Progenitor cell of endocrine pancreas (in vitro differentiated cells): ENCODE measurements at regions not wholly inside any gene's neighbourhood (a gene's known extent, or its start where the extent isn't known, plus 50 kb on each side); places are given as distances from the start of the nearest gene placed in this dataset.

Source experiments
- DNase-seq: peaks from one replicate; pipeline ENCODE4 v3.0.0; 2021; ENCODE audit warnings: low spot score; ENCODE audit not compliant: unreplicated experiment
- H3K27ac Mint-ChIP-seq: 2 replicates; pipeline ENCODE4 v1.8.0; 2021; ENCODE audit warnings: mild to moderate bottlenecking, moderate library complexity, mixed read lengths
- H3K27me3 Mint-ChIP-seq: 2 replicates; pipeline ENCODE4 v1.8.0; 2021; ENCODE audit warnings: mixed read lengths
- H3K36me3 Mint-ChIP-seq: 2 replicates; pipeline ENCODE4 v1.8.0; 2022; ENCODE audit warnings: mixed read lengths; ENCODE audit not compliant: insufficient read depth
- H3K4me1 Mint-ChIP-seq: 2 replicates; pipeline ENCODE4 v1.8.0; 2021; ENCODE audit warnings: low read depth, mixed read lengths
- H3K4me3 Mint-ChIP-seq: 2 replicates; pipeline ENCODE4 v1.8.0; 2021; ENCODE audit warnings: low read depth, mild to moderate bottlenecking, moderate library complexity, mixed read lengths
- H3K9me3 Mint-ChIP-seq: 2 replicates; pipeline ENCODE4 v1.8.0; 2021; ENCODE audit warnings: low read depth, mixed read lengths
- TF ChIP-seq, protein P1 (sequence below): fragments of 200-600 bp; sonication (generic); IDR thresholded peaks from one replicate; pipeline ENCODE4 v1.5.0; 2021; ENCODE audit warnings: antibody characterized with exemption, mild to moderate bottlenecking; ENCODE audit not compliant: unreplicated experiment

DNA sequence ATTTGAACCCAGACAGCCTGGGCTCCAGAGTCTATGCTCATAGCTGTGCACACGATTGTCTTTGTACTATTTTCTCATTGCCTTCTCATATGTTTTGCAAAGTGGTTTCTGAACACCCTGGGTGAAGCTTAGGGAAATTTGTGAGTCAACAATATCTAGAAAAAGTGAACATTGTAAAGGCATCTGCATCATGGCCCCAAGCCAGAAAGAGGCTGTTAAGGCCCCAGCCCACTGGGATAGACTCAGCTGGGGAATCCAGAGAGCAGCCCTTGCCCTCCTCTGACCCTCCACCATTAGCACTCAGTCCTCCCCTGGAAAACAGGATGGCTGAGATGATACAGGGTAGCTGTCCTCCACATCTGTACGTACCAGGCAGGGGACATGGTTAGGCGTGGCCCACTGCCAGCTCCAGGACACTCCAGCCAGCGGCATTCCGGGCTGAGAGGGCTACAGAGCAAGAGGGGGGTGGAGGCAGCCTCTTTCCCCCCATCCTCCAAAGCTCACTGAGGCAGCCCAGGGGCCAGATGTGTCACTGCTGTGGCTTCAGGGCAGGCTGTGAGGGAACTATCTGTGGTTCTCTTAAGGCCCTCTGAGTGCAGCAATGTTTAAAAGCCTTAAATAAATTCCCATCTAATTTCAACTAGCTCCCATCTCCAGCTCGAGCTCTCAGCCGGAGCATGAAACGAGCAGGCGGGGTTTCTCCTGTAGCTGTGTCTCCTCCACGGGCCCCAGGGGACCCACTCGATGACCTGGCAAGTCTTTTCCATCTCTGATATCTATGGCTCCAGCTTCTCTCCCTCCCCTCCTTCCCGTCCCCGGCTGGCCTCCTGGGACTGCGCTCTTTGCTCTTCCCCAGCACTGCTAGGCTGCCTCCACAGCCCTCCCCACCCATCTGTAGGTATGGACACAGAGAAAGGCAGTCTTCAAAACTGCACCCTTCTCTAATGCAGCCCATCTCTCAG is 209.4 kb upstream of the LRFN2 start:
- Mint-ChIP-seq H3K4me1 (peaks cover 6% of the 10 kb centered on the region), H3K27ac (no peak overlapping the region), H3K27me3 (peaks cover 47% of the 10 kb centered on the region), H3K36me3 (no peaks in the 10 kb centered on the region), H3K4me3 (no peak overlapping the region), H3K9me3 (no peaks in the 10 kb centered on the region)
- TF ChIP-seq, protein P1, sequence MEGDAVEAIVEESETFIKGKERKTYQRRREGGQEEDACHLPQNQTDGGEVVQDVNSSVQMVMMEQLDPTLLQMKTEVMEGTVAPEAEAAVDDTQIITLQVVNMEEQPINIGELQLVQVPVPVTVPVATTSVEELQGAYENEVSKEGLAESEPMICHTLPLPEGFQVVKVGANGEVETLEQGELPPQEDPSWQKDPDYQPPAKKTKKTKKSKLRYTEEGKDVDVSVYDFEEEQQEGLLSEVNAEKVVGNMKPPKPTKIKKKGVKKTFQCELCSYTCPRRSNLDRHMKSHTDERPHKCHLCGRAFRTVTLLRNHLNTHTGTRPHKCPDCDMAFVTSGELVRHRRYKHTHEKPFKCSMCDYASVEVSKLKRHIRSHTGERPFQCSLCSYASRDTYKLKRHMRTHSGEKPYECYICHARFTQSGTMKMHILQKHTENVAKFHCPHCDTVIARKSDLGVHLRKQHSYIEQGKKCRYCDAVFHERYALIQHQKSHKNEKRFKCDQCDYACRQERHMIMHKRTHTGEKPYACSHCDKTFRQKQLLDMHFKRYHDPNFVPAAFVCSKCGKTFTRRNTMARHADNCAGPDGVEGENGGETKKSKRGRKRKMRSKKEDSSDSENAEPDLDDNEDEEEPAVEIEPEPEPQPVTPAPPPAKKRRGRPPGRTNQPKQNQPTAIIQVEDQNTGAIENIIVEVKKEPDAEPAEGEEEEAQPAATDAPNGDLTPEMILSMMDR = no peak
- no peak for DNase-seq

DNA sequence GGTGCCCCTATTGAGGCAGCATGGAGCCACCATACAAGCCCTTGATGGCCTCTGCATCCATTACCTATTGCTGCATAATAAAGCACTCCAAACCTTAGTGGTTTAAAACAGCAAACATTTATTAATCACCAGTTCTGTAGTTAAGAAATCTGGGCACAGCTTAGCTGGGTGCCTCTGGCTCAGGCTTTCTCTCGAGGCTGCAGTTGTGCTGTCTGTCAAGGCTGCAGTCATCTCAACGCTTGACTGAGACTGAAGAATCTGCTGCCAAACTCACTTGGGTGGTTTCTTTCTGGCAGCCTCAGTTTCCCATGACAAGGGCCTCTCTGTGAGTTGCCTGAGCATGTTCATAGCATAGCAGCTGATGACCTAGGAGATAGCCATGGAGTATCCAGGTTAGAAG is 207.4 kb upstream of the LRFN2 start:
- Mint-ChIP-seq H3K27ac (no peak overlapping the region), H3K9me3 (no peaks in the 10 kb centered on the region), H3K4me1 (peaks cover 4% of the 10 kb centered on the region), H3K36me3 (no peaks in the 10 kb centered on the region), H3K4me3 (no peak overlapping the region), H3K27me3 (peaks cover 40% of the 10 kb centered on the region)
- no peak for DNase-seq
- TF ChIP-seq, protein P1 = no peak

DNA sequence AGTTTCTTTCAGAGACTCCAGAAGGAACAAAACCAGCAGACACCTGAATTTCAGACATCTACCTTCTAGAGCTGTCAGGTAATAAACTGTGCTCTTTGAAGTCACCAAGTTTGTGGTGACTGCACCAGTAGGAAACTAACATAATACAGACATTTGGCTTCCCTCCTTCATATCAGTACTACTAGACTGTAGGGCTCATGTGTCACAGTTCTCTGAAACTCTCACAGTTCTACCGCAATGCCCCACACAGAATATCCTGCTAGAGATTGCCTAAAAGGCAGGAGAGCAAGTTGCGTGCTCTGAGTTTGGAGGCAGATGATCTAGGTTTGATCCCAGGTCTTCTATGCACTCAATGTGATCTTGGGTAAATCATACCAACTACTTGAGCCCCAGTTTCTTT is 205.0 kb upstream of the LRFN2 start:
- Mint-ChIP-seq H3K36me3 (no peaks in the 10 kb centered on the region), H3K27ac (no peak overlapping the region), H3K4me3 (no peak overlapping the region), H3K9me3 (no peaks in the 10 kb centered on the region), H3K4me1 (peaks cover 2% of the 10 kb centered on the region), H3K27me3 (peaks cover 33% of the 10 kb centered on the region)
- DNase-seq = no peak
- TF ChIP-seq, protein P1 = no peak

DNA sequence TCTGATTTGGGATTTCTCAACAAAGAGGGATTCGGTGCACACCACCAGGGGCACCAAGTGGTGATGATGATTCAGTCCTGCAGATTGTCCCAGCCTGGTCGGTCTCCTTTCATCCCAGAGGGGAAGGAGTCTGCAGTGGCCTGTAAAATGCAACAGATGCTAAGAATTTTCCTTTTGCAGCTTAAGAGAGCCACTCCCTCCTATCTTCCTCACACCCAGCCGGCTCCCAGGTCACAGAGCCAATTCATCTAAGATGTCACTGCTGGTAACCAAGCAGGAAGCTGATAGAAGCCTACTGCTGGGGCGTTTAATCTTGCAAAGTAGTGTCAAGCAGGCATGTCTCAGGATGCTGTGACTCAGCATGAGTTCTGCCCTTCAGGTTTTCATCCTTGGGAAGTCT is 203.8 kb upstream of the LRFN2 start:
- no peak overlapping the region for H3K4me3 Mint-ChIP-seq
- TF ChIP-seq, protein P1 = no peak

DNA sequence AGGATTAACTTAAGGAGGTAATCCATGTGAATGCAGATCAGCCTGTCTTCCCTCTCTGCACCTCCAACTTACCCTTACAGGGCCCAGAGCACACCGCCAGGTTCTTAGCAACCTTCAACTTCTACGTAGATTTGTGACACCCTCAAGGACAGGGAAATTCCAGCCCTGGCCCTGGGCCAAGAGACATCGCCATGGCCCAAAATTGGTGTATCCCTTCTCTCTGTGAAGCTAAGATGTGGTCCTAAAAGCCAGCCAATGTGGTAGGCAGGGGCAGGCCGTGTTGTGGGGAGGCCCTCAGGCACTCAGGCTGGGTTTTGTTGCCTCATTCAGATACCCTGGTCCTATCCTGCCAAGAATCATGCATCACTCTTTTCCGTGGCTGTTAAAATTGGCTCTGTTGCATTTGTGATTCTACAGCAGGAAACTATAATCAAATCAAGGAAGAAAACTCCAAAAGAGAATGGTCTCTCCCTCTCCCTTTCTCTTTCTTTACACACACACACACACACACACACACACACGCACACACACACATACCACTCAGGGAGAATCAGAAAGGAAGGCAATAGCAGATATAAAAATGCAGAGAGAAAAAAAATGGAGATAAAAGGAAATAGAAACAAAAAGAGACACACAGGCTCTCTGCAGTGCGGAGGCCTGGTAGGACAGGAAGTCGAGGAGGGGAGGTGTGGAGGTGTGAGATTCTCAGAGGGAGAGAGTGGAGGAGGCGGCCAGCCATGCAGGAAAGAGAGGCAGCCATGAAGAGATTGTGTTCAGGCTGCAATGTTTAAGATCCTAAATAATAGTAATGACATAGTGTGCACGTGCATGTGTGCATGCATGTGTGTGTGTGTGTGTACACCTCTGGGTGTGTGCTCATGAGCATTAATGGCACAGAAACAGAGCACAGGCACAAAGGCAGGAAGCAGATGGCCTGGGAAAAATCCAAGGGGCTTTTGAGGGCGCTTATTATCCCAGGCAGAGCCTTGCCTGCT is 201.8 kb upstream of the LRFN2 start:
- TF ChIP-seq, protein P1 = no peak
- no peaks in the 10 kb centered on the region for H3K9me3 Mint-ChIP-seq
- H3K4me3 Mint-ChIP-seq = no peak overlapping the region
- H3K27me3 Mint-ChIP-seq = peaks cover 34% of the 10 kb centered on the region
- H3K4me1 Mint-ChIP-seq = peaks cover 2% of the 10 kb centered on the region
- no peak overlapping the region for H3K27ac Mint-ChIP-seq
- H3K36me3 Mint-ChIP-seq = no peaks in the 10 kb centered on the region
- DNase-seq = no peak

More for the DNA sequence above, 203.8 kb upstream of the LRFN2 start:
- no peak for DNase-seq
- Mint-ChIP-seq H3K27ac (no peak overlapping the region), H3K4me1 (peaks cover 2% of the 10 kb centered on the region), H3K9me3 (no peaks in the 10 kb centered on the region), H3K27me3 (peaks cover 37% of the 10 kb centered on the region), H3K36me3 (no peaks in the 10 kb centered on the region)
